Activated naive CD4-positive, alpha-beta T cell treated with Interleukin-2 at 50 U/mL for 16 hours (primary cell): ENCODE measurements at regions not wholly inside any gene's neighbourhood (a gene's known extent, or its start where the extent isn't known, plus 50 kb on each side); places are given as distances from the start of the nearest gene placed in this dataset.
"Not testable (repeated sequence)": the region's sequence is repeated elsewhere in the genome, so short reads cannot be mapped to it uniquely, and the experiment has no call there.

ENCODE experiments used
- DNase-seq: peaks from one replicate; pipeline ENCODE4 v3.0.0-alpha.2; 2020

DNA sequence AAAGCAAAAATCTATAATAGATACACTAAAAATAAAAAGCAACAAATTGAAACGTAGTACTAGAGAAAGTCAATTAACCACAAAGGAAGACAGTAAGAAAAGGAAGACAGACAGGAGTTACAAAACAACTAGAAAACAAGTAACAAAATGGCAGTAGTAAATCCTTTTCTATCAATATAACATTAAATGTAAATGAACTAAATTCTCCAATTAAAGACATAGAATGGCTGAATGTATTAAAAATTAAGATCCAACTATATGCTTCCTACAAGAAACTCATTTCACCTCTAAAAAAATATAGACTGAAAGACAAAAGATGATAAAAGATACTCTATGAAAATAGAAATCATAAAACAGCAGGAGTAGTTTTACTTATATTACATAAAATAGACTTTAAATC, 79.1 kb downstream of the CTH start:
- no peak for DNase-seq

DNA sequence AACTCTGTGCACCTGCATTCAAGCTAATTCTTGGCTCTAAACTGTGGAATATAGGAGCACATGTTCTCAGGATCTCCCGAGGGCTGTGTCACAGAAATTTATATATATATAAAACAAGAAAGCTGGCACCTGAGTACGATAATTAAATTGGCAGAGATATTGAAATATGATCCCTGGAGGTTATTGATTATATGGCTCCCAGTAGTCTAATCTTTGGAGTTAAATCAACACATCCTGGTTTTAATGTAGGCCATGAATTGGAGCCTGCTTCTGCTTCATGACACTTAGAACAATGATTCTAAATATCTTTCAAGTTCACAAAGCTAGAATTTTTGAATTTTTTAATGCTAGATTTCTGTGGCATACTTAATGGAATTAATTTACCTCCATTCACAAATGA, 84.3 kb downstream of the CTH start:
- no peak for DNase-seq

DNA sequence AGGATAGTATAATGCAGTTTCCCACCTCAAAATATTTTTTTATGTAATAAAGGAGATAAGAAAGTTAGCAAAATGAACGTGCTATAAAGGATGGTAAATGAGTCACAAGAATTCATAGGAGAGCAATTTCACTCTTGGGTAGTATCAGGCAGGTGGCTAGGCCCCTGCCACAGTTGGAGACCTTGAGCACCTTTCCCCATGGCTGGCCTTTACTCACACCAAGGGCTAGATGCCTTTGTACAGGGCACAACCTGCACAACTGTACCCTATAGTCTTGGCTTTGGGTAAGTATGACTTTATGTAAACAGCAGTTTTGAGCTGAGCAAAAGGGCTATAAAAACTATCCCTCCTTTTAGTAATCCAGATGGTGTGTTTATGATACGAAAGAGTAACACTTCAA, 85.1 kb downstream of the CTH start:
- no peak for DNase-seq

DNA sequence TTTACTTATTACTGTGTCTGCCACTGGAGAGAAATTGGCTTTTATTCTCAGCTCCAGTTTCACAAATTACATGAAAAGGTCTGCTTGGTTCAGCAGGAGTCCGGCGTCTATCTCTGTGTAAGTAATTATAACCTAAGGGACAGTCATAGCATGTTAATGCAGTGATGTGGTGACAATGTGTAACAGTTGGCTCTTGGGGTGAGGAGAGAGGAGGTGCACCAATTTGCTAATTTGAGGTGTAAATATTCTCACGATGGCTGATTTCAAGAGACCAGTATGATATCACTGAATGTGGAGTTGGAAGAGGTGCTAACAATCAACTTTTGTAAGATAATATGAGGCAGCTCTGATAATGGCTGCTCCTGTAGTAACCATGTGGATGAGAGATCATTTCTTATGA, 86.1 kb downstream of the CTH start:
- no peak for DNase-seq

DNA sequence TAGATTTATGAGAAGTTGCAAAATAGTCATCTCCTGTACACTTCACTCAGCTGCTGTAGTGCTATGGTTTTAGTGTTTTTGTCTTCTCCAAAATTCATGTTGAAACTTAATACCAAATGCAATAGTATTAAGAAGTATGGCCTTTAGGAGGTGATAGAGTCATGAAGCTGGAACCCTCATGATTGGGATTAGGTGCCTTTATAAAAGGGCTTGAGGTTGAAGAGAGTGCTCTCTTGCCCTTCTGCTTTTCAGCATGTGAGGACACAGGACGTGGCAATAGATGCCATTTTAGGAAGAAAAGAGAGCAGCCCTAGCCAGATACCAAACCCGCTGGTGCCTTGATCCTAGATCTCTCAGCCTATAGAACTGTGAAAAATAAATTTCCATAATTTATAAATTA, 87.6 kb downstream of the CTH start:
- no peak for DNase-seq

DNA sequence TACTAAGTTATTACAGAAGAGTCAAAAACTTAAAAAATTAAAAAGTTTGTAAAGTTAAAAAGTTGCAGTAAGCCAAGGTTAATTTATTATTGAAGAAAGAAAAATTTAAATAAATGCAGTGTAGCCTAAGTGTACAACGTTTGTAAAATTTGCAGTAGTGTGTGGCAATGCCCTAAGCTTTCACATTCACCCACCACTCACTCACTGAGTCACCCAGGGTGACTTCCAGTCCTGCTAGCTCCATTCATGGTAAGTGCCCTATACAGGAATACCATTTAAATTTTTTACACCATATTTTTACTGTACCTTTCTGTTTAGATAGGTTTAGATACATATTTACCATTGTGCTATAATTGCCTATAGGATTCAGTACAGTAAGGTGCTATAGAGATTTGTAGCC, 88.6 kb downstream of the CTH start:
- DNase-seq, result no peak

DNA sequence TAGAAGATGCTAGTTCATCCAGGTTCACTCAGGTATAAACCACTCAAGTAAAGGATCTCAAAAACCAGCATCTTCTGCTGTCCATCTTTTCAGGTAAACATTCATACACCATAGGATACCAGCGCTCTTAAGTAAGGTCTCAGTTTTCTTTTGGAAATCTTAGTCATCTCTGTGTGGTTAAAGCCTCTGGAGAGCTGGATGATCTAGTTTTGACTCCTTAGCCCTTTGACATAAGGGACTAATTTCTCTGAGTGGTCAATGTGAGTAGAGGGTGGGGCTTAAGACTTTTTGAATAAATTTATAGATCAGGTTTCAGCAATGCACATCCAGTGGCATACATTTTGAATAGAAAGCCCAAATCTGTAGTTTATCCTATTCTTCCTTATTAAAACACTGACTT, 92.3 kb downstream of the CTH start:
- no peak for DNase-seq

DNA sequence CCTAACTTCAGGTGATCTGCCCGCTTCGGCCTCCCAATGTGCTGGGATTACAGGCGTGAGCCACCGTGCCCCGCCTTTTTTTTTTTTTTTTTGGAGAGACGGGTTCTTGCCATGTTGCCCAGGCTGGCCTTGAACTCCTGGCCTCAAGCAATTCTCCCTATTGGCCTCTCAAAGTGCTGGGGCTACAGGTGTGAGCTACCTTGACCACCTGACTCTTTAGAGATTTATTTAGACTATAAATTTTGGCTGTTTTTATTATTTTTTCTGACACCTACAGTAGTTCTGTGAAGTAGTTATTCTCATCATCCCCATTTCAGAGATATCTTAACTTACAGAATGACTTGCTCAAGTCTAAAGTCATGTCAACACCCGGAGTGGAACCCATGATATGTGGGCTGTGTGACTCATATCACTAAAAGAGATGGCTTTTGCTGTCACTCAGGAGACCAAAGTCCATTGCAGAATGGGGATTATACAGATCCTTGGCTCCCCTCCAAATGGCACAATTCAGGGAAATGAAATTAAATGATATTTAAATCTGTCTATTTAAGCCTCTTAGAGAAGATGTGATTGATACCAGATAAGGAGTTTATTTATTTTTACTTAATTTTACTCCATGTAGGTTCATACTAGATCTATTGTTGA, 93.2 kb downstream of the CTH start:
- DNase-seq, result no peak

DNA sequence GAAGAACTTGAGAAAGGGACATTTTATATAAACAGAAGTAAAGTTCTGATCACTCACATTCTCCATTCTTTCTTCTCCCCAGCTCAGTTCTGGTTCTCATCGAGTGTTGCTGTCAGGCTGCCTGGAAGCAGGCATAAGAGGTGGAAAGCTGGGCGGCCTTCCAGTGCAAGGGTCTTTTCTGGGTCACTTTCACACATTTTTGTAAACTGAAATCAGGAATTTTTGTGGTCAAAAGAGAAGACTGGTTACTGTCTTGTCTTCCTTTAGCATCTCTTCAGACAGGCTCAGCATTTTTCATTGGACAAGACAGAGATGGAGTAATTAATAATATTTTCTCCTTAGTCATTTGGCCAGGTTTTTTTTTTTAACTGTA, 93.7 kb downstream of the CTH start:
- DNase-seq, result no peak

DNA sequence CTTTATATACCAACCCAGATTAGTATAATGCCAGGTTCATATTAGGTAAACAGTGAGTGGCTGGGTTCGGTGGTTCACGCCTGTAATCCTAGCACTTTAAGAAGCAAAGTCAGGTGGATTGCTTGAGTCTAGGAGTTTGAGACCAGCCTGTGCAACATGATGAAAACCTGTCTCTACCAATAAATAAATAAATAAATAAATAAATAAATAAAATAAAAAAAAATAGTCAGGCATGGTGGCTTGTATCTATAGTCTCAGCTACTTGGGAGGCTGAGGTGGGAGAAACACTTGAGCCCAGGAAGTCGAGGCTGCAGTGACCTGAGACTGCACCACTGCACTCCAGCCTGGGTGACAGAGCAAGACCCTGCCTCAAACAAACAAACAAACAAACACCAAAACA, 96.9 kb downstream of the CTH start:
- DNase-seq, result not testable (repeated sequence)

DNA sequence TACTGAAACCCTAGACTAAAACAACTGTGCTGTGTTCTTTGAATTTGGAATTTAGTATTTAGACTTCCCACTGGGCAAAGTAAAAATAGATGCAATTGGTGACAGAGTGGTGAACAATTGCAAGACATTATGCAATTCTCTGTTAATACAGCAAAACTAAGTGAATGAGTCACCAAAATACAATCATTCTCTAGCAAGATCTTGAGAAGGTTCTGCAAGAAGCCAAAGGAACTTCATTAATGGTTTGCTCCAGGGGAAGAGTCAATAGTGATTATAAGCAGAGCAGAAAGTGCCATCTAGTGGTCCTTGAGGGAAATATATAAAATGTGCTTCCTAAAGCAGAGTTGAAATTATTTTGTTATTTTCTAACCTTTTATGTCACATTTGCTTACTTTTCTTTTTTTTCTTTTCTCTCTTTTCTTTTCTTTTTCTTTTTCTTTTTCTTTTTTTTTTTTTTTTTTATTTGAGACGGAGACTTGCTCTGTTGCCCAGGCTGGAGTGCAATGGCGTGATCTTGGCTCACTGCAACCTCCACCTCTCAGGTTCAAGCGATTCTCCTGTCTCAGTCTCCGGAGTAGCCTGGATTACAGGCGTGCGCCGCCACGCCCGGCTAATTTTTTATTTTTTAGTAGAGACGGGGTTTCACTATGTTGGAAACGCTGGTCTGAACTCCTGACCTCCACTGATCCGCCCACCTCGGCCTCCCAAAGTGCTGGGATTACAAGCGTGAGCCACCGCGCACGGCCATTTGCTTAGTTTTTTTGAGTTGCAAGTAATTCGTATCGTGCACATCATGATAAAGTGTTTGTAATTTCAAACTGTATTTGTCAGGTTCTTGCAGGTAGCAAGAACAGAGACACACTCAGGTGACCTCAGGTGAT, 99.2 kb downstream of the CTH start:
- DNase-seq, result no peak

DNA sequence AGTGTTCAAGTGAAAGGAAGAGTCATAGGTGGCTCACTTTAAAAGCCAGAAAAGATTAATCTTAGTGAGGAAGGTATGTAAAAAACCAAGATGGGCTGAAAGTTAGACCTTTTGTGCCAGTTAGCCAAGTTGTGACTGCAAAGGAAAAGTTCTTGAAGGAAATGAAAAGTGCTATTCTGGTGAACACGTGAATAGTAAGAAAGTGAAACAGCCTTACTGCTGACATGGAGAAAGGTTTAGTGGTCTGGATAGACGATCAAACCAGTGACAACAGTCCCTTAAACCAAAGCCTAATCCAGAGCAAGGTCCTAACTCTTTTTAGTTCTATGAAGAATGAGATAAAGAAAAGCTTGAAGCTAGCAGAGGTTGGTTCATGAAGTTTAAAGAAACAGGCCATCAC, 106.4 kb downstream of the CTH start:
- no peak for DNase-seq

DNA sequence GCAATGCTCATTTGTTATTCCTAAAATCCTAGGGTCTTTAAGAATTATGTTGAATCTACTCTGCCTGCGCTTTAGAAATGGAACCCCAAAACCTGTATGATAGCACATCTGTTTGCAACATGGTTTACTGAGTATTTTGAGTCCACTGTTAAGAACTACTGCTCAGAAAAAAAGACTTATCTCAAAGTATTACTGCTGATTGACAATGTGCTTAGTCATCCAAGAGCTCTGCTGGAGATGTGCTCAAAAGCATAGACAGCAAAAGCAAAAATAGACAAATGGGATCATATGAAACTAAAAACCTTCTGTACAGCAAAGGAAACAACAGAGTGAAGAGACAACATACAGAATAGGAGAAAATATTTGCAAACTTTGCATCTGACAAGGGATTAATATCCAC, 107.0 kb downstream of the CTH start:
- no peak for DNase-seq

DNA sequence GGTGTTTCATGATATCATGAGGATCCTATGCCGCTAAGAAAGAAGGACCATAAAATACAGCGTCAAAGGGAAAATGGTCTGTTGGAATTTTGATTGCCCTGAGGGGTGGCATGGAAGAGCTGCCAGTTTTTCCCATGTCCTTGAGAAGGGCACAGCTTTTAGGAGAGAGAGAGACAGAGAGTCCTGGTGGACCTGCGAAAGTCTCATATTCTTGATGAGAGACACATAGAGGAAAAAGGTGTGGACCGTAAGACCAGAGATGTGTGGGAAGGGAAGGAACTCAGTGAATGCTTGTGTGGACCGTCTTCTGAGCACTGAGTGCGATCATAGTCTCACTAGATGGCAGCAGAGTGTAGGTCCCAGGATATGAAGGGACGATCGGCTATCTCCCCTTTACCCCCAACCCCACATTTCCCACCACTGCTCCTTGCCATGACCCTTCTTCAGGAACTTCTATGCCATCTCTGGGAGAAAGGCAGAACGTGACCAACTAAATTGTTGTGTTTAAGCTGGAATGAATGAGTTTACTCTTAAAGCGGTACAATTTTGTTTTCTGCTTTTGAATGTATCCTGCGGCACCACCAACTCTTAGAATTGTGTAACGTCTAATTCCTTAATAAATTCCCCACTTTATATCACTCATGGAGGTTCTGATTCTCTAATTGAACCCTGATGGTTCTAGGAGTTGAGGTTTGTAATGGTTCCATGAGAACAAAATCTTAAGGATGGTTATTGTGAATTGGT, 117.7 kb downstream of the CTH start:
- DNase-seq, result no peak

DNA sequence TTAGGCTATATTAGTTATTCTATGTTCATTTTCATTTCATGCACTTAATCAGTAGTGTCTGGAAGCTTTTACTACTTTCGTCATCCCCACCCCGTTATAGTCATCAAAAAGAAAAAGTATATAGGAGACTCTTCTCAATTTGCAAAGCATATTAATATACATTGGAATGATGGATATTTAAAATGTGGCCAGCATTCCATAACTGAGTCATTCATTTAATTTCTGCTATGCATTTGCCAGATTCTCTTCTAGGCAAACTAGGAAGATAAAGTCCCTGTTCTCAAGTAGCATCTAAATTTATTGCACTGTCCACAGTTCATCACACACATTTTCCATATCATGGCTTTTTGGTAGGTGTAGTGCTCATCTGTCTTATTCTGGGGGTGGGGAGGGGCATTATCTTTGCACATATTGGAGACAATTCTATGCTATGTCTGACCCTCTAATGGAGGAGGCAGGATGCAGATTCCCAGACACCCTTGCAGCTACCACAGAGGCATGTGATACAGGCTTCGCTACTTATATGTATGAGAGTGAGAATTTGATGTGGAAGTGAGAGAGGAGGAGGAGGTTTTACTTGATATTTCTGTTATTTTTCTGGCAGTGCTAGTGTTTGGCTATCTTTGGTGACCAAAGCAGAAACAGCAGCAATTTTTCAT, 125.8 kb downstream of the CTH start:
- no peak for DNase-seq

DNA sequence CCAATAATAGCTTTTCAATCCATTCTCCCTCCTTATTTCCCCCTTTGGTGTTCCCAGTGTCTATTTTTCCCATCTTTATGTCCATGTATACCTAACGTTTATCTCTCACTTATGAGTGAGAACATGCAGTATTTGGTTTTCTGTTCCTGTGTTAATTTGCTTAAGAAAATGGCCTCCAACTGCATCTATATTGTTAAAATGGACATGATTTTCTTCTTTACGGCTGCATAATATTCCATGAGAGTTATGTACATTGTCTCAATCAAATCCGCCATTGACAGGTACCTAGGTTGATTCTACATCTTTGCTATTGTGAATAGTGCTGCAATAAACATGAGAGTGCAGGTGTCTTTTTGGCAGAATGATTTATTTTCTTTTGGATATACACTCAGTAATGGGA, 126.7 kb downstream of the CTH start:
- no peak for DNase-seq

DNA sequence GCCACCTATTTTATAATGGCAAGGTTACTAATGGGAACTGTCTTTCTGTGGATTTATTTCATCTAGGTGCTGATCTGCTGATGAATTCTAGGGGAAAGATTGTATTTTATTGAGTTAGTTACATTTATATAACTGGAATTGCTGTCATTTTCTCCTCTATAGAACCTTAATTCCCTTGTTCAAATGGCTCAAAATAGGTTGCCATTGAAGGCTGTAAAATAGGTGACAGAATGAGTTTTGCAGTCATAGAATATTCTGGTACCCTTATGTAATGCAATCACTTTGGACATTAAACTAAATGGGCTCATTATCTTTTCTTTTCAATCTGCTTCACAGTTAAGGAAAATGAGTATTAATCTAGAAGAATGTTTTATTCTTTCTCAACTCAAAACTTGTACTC, 131.0 kb downstream of the CTH start:
- no peak for DNase-seq

DNA sequence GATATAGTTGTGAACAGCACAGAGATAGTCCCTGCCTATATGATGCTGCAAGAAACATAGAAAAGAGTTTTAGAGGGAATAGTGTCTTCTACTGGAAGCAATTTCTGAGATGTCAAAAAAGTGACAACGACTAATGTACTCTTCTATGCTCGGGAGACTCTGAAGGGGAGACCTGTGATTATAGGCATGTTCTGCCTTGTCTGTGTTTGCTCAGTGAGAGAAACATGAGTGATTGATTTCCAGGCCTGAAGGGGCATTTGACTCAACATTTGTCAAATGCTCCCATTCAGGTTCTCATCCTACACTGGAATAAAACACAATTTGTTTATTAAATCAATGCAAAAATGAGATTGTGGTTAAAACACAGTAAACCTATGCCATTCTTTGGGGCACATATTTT, 131.8 kb downstream of the CTH start:
- DNase-seq, result no peak

DNA sequence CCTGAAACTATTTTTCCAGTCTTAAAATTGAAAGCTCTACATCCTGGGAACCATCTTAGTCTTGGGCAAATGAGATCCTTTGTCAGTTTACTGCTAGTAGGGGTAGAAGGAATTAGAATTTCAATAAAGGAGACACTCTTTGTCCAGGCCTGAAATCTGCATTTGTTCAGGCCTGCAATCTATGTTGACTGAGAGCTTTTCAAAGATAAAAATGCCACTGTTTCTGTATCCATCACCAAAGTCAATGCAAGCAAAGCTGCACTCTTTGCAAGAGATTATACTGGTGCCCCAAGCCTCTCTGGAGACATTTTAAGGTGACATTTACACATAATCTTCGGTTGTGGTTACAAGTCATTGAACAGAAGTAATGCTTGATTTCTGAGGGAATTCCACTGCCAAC, 135.7 kb downstream of the CTH start:
- no peak for DNase-seq

DNA sequence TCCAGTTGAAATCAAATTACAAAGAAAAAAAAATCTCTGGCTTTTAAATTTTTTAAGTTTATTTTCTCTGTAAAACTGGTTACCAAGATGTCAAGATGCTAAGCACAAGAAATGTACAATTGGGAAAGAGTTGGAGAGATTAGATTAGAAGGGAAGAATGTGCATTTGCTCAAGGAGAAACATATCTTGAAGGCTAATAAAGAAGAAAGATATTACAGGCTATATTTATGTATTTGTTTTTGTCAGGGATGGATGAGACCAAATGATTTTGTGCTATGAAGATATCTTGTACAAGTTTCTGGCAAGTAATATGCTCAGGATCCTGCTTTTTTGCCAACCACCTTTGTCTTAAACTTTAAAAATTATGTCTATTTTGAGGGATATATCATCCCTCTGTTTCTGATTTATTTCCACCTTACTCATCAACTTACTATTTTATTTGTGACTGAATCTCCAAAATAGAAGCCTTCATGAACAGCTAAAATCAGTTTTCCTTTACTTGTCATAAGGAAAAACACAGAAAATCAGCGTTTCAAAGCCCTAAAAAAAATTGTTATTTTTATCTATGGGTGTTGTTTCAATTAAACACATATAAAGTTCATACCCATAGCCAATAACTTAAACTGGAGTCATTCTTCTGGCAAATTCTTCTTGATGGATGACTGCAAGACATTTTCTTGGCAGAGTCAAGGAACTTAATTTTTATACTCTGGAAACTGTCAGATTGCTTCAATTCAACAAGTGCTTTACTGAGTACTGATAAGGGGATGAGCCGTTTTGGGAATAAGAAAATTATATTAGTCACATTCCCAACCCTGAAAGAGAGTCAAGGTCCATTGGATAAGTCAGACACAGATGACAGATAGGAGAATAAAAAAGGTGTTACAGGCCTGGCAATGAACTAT, 141.8 kb downstream of the CTH start:
- no peak for DNase-seq

DNA sequence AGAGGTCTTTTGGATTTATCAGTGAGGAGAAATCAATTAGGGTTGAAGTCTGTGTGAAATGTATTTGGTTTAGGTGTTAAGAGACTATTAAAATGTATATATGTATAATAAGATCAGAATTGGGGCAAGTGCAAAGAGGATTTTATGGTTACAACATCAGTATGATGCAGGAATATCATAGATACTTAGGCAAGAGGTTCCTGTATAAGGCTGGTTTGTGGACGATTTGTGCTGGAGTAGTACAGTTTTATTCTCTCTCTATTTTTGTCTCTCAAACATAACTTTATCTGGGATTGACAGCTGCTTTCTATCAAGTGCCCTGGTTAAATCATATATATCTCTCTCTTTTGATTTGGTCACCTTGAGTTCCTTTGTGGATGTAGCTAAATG, 142.5 kb downstream of the CTH start:
- no peak for DNase-seq

DNA sequence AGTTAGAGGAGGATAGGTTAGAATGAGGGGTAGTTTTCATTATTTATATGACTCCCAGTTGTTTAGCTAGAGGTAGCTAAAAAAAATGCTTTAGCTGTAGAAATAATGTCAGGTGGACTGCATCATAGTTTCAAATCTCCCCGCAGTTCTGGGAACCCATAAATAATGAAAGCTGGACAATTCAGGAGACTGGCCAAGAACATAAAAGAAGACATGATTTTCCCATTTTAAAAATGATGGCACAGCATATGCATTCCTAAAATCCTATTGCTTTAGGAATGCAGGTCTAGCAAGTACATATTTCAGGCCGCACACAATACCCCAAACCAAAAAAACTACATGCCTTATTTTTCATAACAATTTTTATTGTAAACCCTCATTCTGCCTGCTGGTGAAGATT, 143.3 kb downstream of the CTH start:
- DNase-seq, result no peak

DNA sequence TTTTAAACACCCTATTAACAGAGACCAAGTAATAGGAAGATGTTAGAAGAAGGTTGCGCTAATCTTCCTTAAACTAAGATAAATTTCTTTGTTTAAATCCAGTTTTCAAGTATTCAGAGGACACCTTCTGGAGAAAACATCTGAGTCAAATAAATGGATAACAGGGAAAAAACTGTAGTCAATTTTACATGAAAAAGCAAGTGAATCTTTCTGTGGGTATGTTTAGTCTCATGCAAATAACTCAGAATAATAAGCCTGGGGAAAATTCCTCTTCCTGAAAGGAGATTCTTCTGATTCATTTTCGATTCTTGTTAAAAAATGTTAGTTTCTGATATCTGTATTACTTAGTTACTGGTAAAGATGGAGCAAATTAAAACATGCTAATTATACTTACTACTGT, 145.5 kb downstream of the CTH start:
- DNase-seq, result no peak
